ENCODE measurements at regions not wholly inside any gene's neighbourhood (a gene's known extent, or its start where the extent isn't known, plus 50 kb on each side); places are given as distances from the start of the nearest gene placed in this dataset.
A peak's percentile ranks its signal among the peaks of the same experiment; 100 is the strongest.

DNA sequence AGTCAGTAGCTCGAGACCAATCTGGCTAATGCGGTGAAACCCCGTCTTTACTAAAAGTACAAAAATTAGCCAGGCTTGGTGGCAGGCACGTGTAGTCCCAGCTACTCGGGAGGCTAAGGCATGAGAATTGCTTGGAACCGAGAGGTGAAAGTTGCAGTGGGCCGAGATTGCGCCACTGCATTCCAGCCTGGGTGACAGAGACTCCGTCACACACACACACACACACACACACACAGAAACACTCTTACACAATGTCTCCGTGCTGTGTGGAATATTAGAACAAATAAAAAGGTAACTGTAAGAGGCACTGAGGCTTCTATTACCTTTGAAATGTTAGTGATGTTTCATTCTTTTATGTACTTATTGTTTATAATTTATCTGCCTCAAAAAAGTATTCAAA, 326.6 kb downstream of the GPAT3 start:
- no peak for TF ChIP-seq CTCF (IDR thresholded peaks at IDR 0.05; ENCODE audit: control insufficient read depth, insufficient read depth, low read depth, low read length, missing control alignments)
- no peak for DNase-seq (ENCODE audit: low read depth)

GRCh38 chr4:83860200-83860599, 324.3 kb downstream of the GPAT3 start:
- no peak for DNase-seq (ENCODE audit: low read depth)
- TF ChIP-seq CTCF (IDR thresholded peaks at IDR 0.05; ENCODE audit: control insufficient read depth, insufficient read depth, low read depth, low read length, missing control alignments) = no peak
- H3K4me3 ChIP-seq (ENCODE audit: control insufficient read depth, low read depth, low read length) = no peak overlapping the region

More for the DNA sequence above, 326.6 kb downstream of the GPAT3 start:
- H3K4me3 ChIP-seq (ENCODE audit: control insufficient read depth, low read depth, low read length) = no peak overlapping the region

DNA sequence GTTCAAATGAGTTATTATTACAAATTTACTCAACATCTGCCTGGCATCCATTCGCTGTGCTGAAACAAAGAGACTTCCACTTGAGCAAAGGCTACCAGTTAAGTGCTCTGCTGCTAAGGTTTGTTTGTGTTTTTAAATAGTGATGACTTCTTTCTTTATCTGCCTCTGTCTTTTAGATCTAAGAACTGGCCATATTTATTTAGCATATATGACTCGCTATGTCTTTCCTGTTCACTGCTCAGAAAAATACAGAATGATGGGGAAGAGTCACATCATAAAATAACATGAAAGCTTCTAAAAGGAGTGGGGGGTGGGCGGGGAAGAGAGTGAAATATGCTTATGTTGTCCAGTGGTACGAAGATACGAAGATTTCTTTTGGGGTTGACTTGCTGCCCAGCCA, 322.2 kb downstream of the GPAT3 start:
- no peak for TF ChIP-seq CTCF (IDR thresholded peaks at IDR 0.05; ENCODE audit: control insufficient read depth, insufficient read depth, low read depth, low read length, missing control alignments)
- DNase-seq (ENCODE audit: low read depth) = no peak
- H3K4me3 ChIP-seq (ENCODE audit: control insufficient read depth, low read depth, low read length) = no peak overlapping the region

DNA sequence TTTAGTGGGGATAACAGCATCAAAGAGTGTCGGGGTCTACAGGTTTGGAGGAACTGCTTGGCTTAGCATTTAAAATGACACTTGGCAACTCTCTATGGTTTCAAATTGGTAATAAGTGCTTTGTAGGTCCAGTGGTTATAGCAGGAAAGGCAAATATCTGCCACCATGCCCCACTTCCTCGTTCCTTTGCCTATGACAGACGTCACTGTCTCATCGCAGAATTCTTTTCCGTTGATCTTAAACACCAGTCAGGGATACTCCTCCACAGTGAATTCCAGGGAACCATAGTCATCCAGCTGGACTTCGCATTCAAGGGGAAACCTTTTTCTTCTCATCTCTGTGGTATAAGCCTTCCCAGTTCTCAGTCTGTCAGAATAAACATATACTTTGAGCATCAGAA, 319.1 kb downstream of the GPAT3 start:
- no peak overlapping the region for H3K4me3 ChIP-seq (ENCODE audit: control insufficient read depth, low read depth, low read length)
- TF ChIP-seq CTCF (IDR thresholded peaks at IDR 0.05; ENCODE audit: control insufficient read depth, insufficient read depth, low read depth, low read length, missing control alignments) = no peak
- peak; percentile 71 for DNase-seq (ENCODE audit: low read depth)

DNA sequence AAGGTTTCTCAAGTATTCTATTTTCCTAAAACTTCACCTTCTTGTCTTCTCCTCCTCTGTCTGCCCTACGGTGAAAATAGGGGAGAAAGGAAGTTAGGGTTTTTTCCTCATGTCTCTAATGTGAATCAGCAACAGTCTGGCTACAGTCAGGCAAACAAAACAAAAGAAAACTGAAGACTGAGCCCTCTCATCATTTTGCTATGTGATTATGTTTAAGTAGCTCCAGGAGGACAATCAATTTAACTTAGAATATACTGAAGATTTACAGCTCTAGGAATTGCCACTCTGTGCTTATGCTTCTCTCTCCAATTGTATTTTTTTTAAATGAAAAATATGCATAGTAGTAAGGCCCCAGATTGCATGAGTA, 316.2 kb downstream of the GPAT3 start:
- H3K4me3 ChIP-seq (ENCODE audit: control insufficient read depth, low read depth, low read length) = no peak overlapping the region
- TF ChIP-seq CTCF (IDR thresholded peaks at IDR 0.05; ENCODE audit: control insufficient read depth, insufficient read depth, low read depth, low read length, missing control alignments) = no peak
- peak; percentile 23 for DNase-seq (ENCODE audit: low read depth)

DNA sequence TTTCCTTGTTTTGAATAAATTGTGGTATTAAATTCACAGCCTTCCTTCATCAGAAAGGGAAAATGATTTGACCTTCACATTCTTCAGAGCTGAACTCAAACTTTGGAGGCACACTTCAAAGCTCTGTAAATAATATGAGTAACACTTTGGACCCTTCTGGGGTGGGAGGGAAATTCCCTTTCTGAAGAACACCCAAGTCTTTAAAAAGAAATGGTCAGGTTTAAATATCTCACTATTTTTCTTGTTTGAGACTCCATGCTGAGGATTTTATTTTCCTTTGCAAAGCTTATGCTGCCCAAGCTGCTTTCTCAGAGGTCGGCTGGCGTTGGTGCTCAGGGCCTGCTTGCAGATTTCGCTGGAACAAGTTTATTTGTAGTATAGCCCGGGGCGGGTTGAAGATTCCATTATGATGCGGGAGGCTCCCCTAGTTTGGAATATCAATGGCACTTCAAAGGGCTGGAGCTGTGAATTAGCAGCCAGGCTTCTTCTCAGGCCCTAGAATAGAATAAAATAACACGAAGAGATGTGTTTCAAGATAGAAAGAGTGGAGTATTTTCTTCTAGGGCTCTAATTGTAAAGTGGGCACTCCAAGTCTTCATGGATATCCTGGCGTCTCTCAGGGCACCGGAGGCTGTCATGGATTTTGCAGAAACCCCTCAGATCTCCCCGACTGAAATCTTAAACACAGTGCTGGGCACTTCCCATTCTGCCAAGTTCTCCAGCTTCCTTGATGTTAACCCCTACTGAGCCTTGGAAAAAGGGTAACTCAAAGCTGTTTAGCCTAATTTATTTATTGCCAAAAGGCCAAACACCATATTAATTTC, 315.6 kb downstream of the GPAT3 start:
- DNase-seq (ENCODE audit: low read depth) = no peak
- H3K4me3 ChIP-seq (ENCODE audit: control insufficient read depth, low read depth, low read length) = no peak overlapping the region

More for the DNA sequence above, 315.6 kb downstream of the GPAT3 start:
- TF ChIP-seq CTCF (IDR thresholded peaks at IDR 0.05; ENCODE audit: control insufficient read depth, insufficient read depth, low read depth, low read length, missing control alignments) = no peak

Measured in AG09309 (cell line).